Kidney capillary endothelial cell (primary cell): ENCODE measurements at regions not wholly inside any gene's neighbourhood (a gene's known extent, or its start where the extent isn't known, plus 50 kb on each side); places are given as distances from the start of the nearest gene placed in this dataset.
"Not testable (repeated sequence)": the region's sequence is repeated elsewhere in the genome, so short reads cannot be mapped to it uniquely, and the experiment has no call there.

Source experiments
- DNase-seq: peaks from one replicate; pipeline ENCODE4 v3.0.0-alpha.2; 2018; ENCODE audit warnings: low spot score

DNA sequence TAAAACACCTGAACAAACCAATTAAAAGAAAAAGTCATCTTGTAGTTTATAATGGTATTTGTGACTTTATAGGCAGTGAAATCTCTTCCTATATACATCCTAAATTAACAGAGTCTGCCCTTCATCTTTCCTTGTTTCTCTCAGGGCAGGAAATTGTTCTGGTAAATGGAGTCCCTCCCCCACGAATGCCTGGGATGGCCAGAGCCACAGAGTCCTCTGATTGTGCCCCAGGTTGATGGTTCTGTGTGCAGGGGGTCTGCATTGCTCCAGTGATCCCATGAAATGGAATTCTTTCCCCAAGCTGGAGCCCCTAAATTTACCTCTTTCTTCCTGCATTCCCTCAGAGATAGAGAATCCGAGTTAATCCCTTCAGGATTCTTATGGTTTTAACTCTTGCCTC is 155.5 kb downstream of the MTX2 start:
- DNase-seq, result no peak

DNA sequence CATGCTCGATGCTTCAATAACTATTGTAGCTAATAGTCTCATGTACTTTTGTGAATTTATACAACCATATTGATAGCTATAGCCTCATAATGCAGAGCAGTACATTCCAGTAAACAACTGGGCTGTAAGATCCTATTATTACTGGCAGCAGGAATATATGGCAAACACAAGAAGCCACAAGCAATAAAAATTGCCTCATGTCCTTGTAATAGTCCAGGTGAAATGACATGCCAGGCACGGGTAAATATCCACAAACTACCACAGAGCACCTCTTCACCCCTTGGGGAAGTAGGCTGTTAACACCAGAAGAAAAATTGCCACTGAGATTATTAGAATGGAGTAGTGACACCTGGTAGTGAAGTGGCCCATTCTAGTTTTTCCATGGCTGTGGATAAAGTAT is 158.3 kb downstream of the MTX2 start:
- no peak for DNase-seq

DNA sequence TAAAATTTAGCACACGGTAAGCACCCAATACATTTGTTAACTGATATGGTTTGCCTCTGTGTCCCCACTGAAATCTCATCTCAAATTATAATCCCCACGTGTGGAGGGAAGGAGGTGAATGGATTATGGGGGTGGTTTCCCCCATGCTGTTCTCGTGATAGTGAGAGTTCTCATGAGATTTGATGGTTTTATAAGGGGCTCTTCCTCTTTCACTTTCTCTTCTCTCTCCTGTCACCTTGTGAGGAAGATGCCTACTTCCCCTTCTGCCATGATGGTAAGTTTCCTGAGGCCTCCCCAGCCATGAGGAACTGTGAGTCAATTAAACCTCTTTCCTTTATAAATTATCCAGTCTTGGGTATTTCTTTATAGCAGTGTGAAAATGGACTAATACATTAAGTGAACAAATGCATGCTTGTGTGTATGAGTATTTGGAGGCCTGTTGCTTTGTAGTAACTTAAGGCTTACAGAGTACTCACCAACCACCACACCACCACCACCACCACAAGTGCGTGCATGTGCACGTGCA is 159.8 kb downstream of the MTX2 start:
- DNase-seq, result not testable (repeated sequence)

DNA sequence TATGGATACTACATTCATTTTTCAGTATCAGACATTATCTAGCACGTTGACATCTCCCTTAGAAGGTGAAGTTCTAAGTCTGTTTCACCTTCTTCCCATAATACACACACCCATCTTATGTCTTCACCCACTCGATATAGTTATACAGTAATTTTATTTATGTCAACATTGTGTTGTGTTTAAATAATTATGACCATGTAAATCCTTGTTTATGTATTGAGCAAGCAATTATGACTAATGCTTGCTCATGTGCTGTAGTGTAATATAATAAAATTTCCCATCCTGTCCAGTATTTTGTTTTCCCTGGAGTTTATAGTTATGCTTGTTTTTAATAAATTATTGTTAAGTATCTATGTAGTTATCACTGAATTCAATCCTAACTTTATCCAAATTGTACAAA is 163.2 kb downstream of the MTX2 start:
- DNase-seq, result no peak

DNA sequence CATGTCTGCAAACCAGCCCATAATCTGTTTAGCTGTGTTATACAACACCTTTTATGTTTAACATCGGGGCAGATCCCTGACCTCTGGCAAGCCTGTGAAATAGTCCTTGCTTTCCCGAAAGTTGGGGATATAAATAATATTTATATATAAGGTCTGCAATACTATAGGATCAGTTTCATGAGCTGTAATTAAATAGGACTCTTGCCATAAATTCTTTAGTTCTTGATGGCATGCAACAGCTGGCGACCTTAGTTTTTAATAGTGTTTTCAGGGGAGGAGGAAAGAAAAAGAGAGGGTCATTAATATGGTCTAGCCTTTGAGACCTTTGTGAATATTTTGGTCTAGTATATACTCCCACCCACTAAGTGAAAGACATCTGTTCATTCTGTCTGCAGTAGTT is 166.5 kb downstream of the MTX2 start:
- DNase-seq, result no peak

DNA sequence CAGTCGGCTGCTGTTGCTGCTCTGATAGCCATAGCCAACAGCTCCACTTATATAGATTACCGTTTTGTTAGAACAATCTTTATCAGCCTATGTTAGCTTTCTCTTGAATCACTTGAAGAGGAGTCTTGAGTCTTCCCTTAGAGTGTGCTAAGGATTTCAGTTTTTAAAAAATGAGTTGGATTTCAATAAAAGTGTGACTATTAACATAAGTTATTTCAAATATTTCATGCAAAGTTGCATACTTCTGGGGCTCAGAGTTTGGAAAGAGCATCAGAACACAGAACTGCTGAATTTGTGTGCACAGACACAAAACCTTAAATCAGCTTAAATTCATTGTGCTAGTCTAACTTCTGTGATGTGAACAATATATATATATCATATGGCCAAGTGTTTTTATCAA is 174.7 kb downstream of the MTX2 start:
- no peak for DNase-seq

DNA sequence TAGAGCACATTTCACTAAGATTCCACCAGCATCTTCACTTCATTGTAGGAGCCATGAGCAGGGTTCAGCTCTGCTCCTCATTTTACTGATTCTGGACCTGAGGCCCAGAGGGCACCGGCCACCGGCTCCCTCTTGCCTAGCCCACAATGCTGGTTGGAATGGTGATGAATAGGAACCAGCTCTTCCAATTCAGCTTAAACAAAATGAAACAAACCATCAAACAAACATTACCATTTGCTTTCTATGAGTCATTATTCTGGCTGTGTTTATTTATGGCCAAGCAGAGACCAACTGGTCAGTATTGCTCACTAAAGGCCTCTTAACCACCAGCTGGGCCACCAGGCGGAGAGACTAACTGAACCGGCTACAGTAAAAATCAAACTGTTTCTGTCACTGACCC is 176.7 kb downstream of the MTX2 start:
- DNase-seq, result peak; percentile 58

DNA sequence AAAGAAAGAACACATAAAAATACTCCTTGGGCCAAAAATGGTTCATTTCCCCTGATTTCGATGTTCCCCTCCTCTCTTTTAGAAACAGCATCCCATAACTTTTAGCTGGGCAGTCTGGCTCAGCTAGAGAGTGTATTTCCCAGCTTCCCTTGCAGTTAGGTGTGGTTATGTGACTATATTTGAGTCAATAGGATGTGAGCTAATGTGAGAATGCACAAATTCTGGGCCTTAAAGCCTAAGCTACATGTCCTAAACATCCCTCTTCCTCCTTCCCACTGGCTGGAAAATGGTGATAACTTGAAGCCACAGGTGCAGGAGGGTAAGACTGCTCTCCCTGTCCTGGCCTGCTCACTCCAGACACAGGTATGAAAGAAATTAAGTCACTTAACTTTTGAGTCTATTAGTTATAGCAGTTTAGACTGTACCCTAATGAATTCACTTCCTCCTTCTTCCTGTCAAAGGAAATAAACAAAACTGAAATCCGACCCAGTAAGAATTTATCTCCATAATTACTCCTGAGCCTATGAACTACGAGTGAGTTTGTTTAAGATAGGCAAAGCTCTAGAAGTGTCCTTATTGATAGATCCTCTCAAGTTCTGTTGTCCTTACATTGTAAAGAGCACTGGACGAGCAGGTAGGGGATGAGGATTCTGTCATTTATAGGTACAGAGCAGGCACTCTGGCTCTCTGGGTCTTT is 177.6 kb downstream of the MTX2 start:
- peak; percentile 58 for DNase-seq

DNA sequence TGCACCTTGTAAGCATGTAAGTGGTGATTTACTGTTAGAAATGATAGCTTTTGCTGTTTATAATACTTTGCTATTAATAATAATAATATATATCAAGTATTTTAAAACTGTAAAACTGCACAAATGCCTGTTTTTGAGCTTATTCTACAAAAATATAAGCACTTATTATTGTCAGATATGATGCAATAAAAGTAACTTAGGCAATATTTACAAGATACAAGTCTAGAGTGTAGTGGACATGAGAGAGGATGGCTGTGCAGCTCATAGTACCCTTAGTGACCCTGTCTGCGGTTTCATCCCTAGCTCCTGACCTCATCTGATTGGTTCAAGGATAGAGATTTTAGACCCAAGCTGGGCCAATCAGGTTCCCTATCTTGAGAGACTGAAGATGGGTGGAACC is 178.4 kb downstream of the MTX2 start:
- DNase-seq, result no peak

DNA sequence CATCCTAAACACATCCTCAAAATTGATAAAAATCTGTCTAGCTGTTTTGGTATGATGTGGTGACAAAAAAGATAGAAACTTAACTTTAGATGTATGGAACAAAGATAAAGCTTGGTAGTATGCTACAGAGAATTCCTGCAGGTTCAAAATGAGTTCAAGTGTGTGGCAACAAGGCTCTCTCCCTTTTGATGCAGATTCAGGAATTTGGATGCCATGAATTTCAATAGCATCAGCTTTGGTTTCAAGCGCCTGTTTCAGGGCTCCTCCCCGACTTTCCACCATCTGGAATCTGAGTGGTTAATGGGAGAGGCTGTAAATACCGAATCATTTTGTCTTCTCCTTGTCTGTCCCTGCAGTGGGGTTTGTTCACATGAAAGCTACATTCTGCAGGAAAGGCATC is 180.6 kb downstream of the MTX2 start:
- DNase-seq, result no peak

DNA sequence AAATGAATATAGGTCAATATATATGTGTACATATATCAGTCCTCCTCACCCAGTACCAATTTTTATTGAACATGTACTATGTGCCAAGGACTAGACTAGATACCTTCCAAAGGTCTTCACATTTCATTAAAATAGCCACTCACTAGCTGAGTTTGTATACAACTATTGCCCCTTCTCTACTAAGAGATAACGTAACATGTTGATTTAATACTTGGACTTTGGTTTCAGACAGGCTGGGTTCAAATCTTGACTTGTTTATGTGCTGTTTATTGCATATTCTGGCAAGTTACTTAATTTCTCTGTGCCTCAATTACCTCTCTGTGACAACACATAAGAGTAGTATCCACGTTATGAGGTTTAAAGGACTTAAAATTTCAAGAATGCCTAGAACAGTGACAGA is 184.5 kb downstream of the MTX2 start:
- no peak for DNase-seq

DNA sequence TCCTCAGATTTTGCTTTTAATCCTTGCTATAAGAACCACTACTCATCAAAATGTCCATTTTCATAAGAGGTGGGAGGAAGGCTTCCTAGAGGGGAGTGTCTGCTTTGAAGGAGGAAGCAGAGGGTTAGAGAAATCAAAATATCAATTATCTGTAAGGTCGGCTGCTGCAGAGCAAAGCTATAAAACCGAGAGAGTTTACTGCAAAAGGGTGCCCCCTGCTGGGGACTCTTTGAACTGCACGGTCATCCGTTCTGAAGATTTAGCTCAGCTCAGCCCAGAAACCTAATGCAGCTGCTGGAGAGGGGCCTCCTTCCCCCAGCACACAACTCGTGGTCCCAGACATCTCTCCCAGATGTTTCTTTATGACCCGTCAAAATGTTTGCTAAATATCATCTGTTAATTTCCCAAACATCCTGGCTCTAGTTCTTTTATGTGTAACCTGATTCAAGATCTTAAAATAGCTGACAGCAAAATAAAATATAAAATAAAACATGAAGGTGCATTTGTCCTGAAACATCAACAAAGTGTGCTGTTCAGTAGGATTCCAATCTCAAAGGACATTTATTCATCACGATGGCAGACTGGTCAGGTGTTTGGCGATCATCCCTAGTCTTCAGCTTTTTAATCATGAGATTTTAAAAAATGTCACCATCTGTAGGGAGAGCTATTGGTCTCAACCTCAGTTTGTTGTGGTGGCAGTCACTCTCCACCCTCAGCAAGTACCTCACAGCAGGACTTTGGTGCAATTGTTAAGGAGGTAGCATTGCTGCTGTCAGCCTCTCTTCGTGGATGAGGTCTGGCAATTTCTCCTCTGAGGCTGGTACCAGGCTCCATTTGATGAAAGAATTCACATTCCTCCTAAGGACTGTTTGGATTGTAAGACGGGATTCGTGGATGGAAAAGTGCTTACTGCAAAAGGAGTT is 185.9 kb downstream of the MTX2 start:
- DNase-seq, result peak; percentile 81

DNA sequence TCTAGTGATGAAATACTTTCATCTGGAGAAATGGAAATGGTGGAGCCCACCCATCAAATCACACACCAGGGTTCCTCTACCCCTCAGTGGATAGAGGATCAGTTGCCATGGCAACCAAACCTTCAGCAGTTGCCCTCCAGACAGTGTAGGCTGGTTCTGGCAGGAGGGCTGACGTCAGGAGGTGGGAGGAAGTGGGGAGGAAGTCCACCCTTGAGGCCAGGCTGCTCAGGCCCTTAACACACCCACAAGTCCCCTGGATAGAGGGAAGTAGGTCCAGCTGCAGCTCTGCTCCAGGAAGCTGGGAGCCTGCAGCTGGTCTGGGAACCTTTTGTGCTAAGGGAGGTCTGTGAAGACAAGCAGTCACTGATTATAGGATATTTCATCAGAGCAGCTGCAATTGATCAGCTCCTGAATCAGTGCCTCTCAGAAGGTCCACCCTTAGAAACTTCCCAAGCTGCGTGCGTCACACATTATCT is 186.6 kb downstream of the MTX2 start:
- DNase-seq, result no peak

DNA sequence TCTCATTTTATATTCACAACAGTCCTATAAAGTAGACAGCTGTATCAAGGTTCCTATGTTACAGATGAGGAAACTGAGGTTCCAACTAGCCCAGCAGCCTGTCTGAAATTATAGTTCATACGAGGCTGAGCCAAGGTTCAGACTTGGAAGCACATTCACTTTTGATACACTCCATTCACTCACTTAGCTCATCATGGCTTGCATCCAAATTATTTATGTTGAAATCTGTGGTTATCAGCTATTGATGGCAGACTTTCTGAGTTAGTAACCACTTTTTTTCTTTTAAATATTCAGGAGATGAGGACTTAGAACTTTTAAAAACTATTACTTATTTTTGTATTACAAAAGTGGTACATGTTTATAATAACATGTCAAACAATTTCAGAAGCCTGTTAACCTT is 188.2 kb downstream of the MTX2 start:
- DNase-seq, result no peak

DNA sequence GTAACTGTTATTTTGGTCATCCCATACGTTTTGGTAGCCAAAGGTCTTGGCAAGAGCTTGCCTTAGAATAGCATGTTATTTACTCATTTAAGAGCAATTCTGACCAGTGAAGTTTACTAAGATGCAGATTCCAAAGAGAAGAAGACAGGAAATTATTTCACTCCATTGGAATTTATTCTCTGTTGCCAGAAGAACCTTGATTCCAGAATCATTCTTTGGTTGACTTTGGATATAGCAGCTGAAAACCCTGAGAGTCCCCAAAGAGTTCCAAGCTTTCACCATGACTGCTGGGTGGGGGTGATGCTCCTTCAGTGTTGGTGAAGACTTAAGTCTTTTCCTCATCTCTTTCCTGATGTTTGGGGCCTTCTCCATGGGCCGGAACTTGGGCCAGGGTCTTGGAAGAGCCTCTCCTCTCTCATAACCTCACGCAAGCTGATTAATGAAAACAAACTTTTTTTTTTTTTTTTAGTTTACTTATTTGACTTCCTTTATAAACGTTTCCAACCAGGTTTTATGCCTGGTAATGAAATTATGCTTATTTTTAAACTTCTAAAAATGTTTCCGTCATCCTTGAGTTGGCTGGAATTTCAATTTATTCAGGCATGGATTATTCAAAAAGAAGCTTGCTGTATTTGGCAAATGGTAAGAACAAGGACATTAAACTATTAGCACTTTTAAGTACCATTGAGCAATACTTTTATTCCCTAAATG is 192.0 kb downstream of the MTX2 start:
- peak; percentile 25 for DNase-seq

DNA sequence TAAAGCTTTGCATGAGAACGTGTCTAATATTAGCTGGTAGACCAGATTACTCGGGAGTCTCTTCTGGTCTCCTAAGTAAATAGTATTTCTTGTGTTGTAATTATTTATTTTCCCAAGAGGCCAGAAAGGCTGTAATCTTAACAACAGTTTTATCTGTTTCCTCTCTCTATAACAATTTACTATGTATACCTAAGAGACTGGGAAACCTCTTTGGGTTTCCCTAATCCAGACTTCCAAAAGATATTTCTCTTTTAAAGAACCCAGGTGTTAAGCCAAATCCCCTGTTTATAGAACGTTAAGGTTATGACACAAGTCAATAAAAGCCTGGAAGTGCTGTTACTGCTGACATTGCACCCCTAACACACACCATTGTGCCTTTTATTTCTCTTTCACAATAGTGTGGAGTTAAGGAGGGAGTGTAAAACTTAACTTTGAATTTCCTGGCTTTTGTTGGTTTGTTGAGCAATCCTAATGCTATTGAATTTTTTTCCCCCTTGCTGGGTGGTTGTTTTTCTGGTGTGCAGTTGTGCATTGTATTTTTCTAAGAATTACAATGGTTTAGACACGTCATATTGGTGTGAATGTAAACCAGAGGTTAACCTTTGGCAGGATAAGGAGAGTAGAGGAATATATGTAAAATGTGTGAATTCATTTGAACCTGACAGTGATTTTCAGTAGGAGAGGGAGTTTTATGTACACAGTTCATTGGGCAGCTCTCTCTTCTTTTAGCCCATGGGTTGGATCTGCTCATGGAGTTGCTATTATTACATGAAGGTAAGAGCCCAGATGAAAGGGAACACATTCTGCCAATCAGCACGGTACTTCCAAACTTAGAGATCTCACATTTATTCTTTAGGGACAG is 192.8 kb downstream of the MTX2 start:
- DNase-seq, result no peak

DNA sequence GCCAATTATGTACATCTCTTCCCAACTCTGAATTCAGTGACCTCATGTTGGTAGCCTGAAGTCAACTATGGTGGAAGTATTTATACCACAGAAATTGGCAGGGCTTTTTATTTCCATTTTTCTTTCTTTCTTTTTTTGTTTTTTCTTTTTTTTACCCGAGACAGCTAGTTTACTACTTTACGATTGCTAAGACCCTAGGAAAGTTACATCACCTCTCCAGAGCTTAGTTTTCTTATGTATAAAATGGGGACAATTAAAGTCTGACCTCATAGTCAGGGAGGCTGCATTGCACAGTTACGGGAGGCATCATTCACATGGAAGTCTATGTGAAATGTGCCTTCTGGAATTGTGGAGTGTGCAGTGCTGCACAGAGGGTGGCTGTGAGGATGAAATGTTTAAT is 194.3 kb downstream of the MTX2 start:
- DNase-seq, result no peak

DNA sequence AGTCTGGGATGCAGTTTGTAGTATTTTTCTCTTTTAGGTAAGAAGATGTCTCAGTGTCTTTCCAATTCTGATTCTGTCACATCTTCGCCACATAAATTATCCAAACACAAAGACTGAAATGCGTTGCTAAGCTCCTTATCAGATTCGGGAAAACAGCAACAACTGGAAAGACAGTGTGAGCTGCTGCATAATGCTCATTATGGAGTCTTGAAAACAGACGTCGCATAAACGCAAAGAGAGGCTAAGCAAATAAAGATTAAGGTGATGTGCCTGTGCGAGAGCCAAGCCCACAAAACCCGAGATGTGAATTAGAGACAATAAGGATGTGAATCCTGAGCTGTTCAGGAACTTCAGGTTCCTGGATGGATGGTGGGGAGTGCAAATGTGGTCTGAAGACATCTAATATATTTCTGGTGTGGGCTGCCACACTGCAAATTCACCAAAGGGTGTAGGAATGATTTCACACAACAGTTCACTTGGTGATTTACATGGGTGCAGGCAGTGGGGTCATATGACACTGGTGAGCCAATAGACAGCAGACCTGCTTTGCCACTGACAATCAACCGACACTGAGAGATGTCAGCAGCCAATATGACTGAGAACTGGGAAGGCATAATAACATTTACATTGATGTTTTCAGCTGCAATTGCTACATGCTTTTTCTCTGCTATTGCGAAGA is 195.8 kb downstream of the MTX2 start:
- no peak for DNase-seq

DNA sequence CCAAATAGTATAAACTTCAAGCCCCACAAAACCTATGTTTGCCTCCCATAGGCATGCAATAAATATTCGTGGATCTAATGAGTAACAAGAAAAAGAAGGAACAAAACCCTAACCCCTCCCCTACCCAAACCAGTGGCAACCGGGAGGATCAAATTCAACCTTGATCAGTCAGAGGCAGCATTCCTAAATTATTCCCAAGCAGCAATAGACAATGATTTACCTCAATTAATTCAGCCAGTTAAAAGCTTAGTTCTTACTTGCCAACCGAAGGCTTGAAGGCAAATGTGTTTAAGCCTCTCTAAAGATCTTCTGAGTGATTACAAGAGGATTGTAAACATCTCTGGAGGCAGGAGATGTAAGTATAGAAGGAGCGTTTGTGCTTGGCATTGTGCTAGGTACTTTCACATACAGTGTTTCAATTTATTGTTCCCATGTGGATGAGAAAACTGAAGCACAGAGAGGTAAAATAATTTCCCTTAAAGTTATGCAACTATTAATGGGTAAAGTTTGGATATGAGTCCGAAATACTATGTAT is 197.7 kb downstream of the MTX2 start:
- DNase-seq, result no peak

DNA sequence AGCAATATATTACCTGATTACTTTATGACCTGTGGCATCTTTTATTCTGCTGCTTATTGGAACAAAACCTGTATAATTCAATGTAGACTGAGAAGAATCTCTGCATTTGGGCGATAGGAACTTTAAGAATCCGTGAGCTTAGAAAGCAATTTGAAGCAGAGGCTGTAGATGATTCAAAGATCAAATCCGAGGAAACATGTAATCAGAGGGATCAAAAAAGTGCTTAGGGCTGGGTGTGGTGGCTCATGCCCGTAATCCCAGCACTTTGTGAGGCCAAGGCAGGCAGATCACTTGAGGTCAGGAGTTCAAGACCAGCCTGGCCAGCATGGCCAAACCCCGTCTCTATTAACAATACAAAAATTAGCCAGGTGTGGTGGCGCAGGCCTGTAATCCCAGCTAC is 198.4 kb downstream of the MTX2 start:
- no peak for DNase-seq
